Epithelial cell of proximal tubule (primary cell): ENCODE measurements at regions not wholly inside any gene's neighbourhood (a gene's known extent, or its start where the extent isn't known, plus 50 kb on each side); places are given as distances from the start of the nearest gene placed in this dataset.

Source experiments
- DNase-seq: peaks from one replicate; pipeline ENCODE4 v3.0.0-alpha.2; 2011; ENCODE audit warnings: low read depth
- H3K4me3 ChIP-seq: 2 replicates; pipeline ENCODE4 v1.5.1; 2011; ENCODE audit warnings: low read depth, mild to moderate bottlenecking, low read length
- TF ChIP-seq, protein P1 (sequence below): conservative IDR thresholded peaks from 2 replicates; pipeline ENCODE4 v1.5.1; 2012; ENCODE audit warnings: low read depth, mild to moderate bottlenecking, low read length

DNA sequence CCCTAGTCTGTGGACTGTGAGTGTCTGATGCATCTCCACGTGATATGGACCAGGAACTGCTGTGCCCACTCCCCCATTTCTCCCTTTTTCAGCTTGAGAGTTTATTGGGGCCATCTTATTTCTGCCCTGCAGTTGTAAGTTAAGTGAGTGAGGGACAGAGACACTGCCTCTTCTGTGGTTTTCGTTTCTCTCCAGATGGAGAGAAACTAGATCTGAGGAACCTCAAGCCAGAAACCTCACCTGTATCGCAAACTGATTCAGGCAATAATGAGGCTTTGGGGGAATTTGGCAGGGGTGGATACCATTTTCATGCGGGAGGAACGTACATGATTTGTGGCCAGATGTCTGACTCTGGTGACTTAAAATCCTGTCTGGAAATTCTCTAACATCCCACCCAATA is 641.7 kb downstream of the TNS3 start:
- DNase-seq = no peak
- TF ChIP-seq, protein P1, sequence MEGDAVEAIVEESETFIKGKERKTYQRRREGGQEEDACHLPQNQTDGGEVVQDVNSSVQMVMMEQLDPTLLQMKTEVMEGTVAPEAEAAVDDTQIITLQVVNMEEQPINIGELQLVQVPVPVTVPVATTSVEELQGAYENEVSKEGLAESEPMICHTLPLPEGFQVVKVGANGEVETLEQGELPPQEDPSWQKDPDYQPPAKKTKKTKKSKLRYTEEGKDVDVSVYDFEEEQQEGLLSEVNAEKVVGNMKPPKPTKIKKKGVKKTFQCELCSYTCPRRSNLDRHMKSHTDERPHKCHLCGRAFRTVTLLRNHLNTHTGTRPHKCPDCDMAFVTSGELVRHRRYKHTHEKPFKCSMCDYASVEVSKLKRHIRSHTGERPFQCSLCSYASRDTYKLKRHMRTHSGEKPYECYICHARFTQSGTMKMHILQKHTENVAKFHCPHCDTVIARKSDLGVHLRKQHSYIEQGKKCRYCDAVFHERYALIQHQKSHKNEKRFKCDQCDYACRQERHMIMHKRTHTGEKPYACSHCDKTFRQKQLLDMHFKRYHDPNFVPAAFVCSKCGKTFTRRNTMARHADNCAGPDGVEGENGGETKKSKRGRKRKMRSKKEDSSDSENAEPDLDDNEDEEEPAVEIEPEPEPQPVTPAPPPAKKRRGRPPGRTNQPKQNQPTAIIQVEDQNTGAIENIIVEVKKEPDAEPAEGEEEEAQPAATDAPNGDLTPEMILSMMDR = no peak
- no peak overlapping the region for H3K4me3 ChIP-seq

DNA sequence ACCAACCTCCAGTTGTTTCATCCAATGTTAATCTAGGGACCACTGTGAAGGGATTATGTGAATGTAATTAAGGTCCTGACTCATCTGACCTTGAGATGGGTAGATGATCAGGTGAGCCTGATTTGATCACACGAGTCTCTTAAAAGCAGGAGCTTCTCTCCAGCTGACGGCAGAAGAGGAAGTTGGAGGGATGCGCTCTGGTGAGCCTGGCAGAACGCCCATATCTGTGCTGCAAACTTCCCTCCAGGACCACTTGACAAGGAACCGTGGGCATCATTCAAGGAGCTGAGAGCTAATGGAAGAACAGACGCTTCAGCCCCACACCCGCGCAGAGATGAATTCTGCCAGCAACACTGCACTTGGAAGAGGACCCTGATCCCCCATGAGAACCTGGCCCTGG is 642.4 kb downstream of the TNS3 start:
- no peak for DNase-seq
- TF ChIP-seq, protein P1 = no peak
- no peak overlapping the region for H3K4me3 ChIP-seq

DNA sequence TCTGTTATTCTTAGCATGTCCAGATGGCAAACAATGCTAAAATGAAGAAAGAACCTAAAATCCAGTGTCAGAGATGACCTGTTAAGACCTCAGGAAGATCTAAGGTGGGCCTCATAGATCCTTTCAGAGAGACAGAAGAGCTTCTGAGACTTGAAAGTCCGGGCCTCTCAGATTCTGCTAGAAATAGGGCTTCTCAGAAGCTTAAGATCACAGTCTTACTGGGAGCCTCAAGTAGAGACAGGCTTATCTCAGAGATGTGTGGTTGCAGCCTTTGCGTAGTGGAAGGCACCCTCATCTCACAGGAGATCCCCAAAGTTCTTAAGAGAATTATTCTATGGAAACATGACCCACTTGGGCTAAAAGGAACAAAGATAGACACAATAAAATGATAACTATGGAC is 642.8 kb downstream of the TNS3 start:
- TF ChIP-seq, protein P1 = no peak
- DNase-seq = no peak
- no peak overlapping the region for H3K4me3 ChIP-seq

DNA sequence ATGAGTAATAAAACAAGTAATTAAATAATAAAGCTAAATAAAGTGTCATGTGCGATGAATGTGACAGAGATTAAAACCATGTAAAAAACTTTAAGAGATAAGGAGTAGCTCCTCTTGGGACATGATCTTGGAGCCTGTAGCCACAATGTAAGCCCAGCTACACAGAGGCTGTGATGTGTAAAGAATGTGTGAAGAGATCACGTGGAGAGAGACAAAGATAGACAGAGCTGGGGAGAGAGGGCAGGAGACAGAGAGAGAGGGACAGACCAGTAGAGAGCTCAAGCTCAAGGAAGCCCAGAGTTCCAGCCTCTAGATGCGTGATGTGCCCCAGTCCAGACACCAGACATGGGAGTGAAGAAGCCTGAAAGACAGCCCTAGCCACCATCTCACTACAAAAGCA is 644.1 kb downstream of the TNS3 start:
- no peak for DNase-seq
- H3K4me3 ChIP-seq = no peak overlapping the region
- TF ChIP-seq, protein P1 = no peak

DNA sequence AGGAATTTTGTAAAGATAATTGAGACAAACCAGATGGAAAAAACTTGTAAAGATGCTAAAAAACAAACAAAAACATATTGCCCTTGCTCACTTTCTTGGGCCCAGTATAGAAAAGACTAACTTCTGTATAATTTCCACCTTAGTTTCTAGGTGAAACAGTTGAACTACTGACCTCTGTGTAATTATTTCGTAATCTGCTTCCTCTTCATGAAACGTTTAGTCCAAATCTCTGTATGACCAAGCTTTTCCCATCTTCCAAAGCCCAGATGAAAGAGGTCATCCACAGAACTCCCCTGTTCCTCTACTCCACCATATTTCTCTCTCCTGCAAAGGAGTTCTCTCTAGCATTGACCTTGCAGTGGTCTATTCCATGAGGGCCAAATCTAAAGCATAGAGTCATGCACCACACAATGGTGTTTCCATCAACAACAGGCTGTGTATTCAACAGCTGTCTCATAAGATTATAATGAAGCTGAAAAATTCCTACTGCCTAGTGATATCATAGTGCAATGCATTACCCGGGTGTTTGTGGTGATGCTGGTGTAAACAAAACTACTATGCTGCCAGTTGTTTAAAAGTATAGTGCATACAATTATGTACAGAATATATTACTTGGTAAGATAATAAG is 647.6 kb downstream of the TNS3 start:
- no peak for DNase-seq
- TF ChIP-seq, protein P1 = no peak
- H3K4me3 ChIP-seq = no peak overlapping the region

DNA sequence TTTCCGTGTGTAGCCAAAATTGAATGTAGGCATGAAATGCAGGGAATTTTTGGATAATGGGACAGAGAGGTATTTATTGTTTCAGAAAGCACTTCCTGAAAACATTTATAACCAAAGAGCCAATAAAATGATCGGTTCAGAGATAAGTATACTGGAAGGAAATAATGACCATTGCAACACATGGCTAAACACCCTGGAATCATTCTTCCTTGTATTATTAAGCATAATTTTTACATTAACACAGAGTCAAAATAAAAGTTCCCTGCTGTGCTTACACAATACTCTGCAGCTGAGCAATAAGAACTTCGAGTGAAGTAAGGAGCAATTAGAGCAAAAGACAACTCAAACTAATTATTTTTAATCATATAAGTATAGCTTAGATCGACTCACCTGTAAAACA is 648.3 kb downstream of the TNS3 start:
- TF ChIP-seq, protein P1 = no peak
- DNase-seq = no peak
- H3K4me3 ChIP-seq = no peak overlapping the region

DNA sequence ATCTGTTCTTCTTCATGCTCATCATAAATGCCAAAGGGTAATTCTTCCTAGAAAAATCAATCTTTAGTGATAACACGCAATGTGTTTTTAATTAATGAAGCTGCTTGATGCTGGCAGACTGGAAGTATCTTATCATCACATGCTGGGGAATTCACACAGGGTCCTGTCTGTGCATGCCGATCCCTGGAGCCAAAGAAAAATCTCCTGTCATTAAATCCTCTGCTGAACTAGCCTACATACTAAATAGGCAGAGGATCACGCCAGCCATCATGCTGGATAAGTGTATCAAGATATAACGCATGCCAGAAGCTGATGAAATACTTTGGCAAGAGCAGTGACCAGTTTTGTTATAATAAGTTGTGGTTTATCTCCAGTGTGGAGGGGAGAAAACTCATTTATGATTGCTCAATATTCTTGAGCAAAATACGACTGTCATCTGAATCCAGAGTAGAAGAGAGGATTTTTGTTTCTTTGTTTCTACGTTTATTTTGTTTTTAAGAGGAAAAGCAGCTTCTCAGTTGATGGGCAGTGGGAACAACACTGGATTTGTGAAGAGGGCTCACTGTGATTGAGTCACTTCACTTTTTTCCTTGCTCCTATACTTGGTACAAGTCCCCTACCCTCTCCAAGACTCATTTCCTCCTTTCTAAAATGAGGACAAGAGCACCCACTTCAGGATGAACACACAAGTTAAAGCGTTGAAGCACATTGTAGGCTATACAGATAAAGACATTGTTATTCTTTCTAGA is 649.1 kb downstream of the TNS3 start:
- TF ChIP-seq, protein P1 = no peak
- DNase-seq = no peak
- no peak overlapping the region for H3K4me3 ChIP-seq
